H1 (cell line): ENCODE measurements at regions not wholly inside any gene's neighbourhood (a gene's known extent, or its start where the extent isn't known, plus 50 kb on each side); places are given as distances from the start of the nearest gene placed in this dataset.
A peak's percentile ranks its signal among the peaks of the same experiment; 100 is the strongest.

ENCODE experiments used
- CTCF ChIA-PET: fragments of 300-600 bp; sonication (Branson Sonifier 250); formaldehyde crosslinking; loops from one replicate; lab custom pipeline; 2021; ENCODE audit not compliant: partially characterized antibody; lab: Charles Lee
- POLR2A ChIA-PET: fragments of 300-600 bp; sonication (Branson Sonifier 250); formaldehyde crosslinking; loops from one replicate; lab custom pipeline; 2021; ENCODE audit warnings: inconsistent platforms; ENCODE audit not compliant: partially characterized antibody; lab: Charles Lee
- DNase-seq, 2 experiments: peaks; one replicate each; pipeline versions ENCODE4 v3.0.0 to v3.0.0-alpha.2; 2010 to 2022; ENCODE audit warnings: low spot score in 2 of 2, low read depth in 1 of 2, mixed read lengths in 1 of 2
- FAIRE-seq: peaks from 2 replicates; lab custom pipeline; 2011; peaks lifted over from hg19 to GRCh38; lab: Jason Lieb, UNC
- H2AFZ ChIP-seq: 2 replicates; pipeline ENCODE4 v1.8.1; 2012; ENCODE audit warnings: low read length, inconsistent platforms
- H2AK5ac ChIP-seq: 2 replicates; pipeline ENCODE4 v1.6.1; 2013; ENCODE audit warnings: low read depth, low read length
- H2BK120ac ChIP-seq: replicated peaks from 2 replicates; pipeline ENCODE3; 2013; ENCODE audit warnings: low read depth, low read length, inconsistent platforms
- H2BK12ac ChIP-seq: 2 replicates; pipeline ENCODE4 v1.6.1; 2013; ENCODE audit warnings: low read depth, low read length
- H2BK15ac ChIP-seq: 2 replicates; pipeline ENCODE4 v1.6.1; 2013; ENCODE audit warnings: low read length
- H2BK20ac ChIP-seq: 2 replicates; pipeline ENCODE4 v1.6.1; 2013; ENCODE audit warnings: low read length
- H2BK5ac ChIP-seq: 2 replicates; pipeline ENCODE4 v1.6.1; 2013; ENCODE audit warnings: low read depth, low read length
- H3K14ac ChIP-seq: 2 replicates; pipeline ENCODE4 v1.6.1; 2013; ENCODE audit warnings: inconsistent platforms; ENCODE audit not compliant: insufficient read length
- H3K18ac ChIP-seq: 2 replicates; pipeline ENCODE4 v1.6.1; 2013; ENCODE audit warnings: low read length; ENCODE audit errors: extremely low read depth
- H3K23ac ChIP-seq: 2 replicates; pipeline ENCODE4 v1.6.1; 2013; ENCODE audit warnings: inconsistent platforms; ENCODE audit not compliant: insufficient read length
- H3K23me2 ChIP-seq: 2 replicates; pipeline ENCODE4 v1.6.1; 2013; ENCODE audit warnings: low read depth, low read length
- H3K27ac ChIP-seq: 2 replicates; pipeline ENCODE4 v1.6.1; 2011; ENCODE audit warnings: low read depth, low read length, inconsistent platforms
- H3K27me3 ChIP-seq, 4 experiments: replicated peaks in 1 of 4; 1 replicate in 1 of 4; 2 replicates in 3 of 4; pipeline versions ENCODE4 v1.6.1 to v1.8.1; 2011 to 2013; ENCODE audit warnings: low read length in 3 of 4, mild to moderate bottlenecking in 3 of 4, inconsistent platforms in 2 of 4, mixed read lengths in 2 of 4, moderate library complexity in 1 of 4; ENCODE audit not compliant: control insufficient read depth in 3 of 4, insufficient read depth in 3 of 4; ENCODE audit errors: extremely low read depth in 1 of 4
- H3K36me3 ChIP-seq, 4 experiments: 2 replicates each; pipeline versions ENCODE4 v1.6.1 to v1.8.1; 2011 to 2013; ENCODE audit warnings: mild to moderate bottlenecking in 4 of 4, low read length in 3 of 4, moderate library complexity in 2 of 4, control low read depth in 1 of 4, inconsistent platforms in 1 of 4; ENCODE audit not compliant: insufficient read depth in 4 of 4, control insufficient read depth in 2 of 4
- H3K4ac ChIP-seq: replicated peaks from 2 replicates; pipeline ENCODE3; 2013; ENCODE audit warnings: low read length, low read depth, mixed read lengths, inconsistent platforms; ENCODE audit not compliant: insufficient read length
- H3K4me1 ChIP-seq, 4 experiments: replicated peaks in 1 of 4; 1 replicate in 1 of 4; 2 replicates in 3 of 4; pipeline versions ENCODE4 v1.6.1 to v1.8.1; 2011 to 2013; ENCODE audit warnings: low read length in 3 of 4, inconsistent platforms in 2 of 4, mixed read lengths in 1 of 4; ENCODE audit not compliant: insufficient read depth in 4 of 4, control insufficient read depth in 3 of 4
- H3K4me2 ChIP-seq, 2 experiments: 2 replicates each; pipeline versions ENCODE4 v1.6.1 to v1.8.1; 2011 to 2013; ENCODE audit warnings: low read depth in 2 of 2, low read length in 2 of 2, control low read depth in 1 of 2, inconsistent platforms in 1 of 2, mild to moderate bottlenecking in 1 of 2; ENCODE audit not compliant: insufficient read depth in 1 of 2
- H3K4me3 ChIP-seq, 4 experiments: fragments of 200-600, 300-600 bp in 1 of 4; sonication (generic), shearing (Covaris generic), sonication (Bioruptor Twin) in 1 of 4; 2 replicates each; pipeline versions ENCODE4 v1.5.1 to v1.8.1; 2011 to 2016; ENCODE audit warnings: low read length in 4 of 4, low read depth in 3 of 4, control low read depth in 2 of 4, inconsistent platforms in 2 of 4, mild to moderate bottlenecking in 2 of 4, mixed read lengths in 1 of 4, moderate library complexity in 1 of 4; ENCODE audit not compliant: insufficient read depth in 2 of 4; ENCODE audit errors: extremely low read depth in 1 of 4
- H3K56ac ChIP-seq: replicated peaks from 2 replicates; pipeline ENCODE3; 2013; ENCODE audit warnings: low read depth, mild to moderate bottlenecking, mixed read lengths, low read length, inconsistent platforms; ENCODE audit not compliant: insufficient read length
- H3K79me1 ChIP-seq: 2 replicates; pipeline ENCODE4 v1.6.1; 2013; ENCODE audit warnings: low read depth, low read length, control low read depth
- H3K79me2 ChIP-seq, 2 experiments: 2 replicates each; pipeline versions ENCODE4 v1.6.1 to v1.8.1; 2012 to 2013; ENCODE audit warnings: low read length in 2 of 2, mild to moderate bottlenecking in 2 of 2, inconsistent platforms in 1 of 2; ENCODE audit not compliant: insufficient read depth in 2 of 2, control insufficient read depth in 1 of 2
- H3K9ac ChIP-seq, 4 experiments: replicated peaks in 1 of 4; 1 replicate in 1 of 4; 2 replicates in 3 of 4; pipeline versions ENCODE4 v1.6.1 to v1.8.1; 2011 to 2013; ENCODE audit warnings: low read depth in 3 of 4, low read length in 3 of 4, control low read depth in 2 of 4, mild to moderate bottlenecking in 2 of 4, moderate library complexity in 2 of 4, inconsistent platforms in 1 of 4; ENCODE audit errors: extremely low read depth in 1 of 4
- H3K9me3 ChIP-seq, 2 experiments: 2 replicates each; pipeline versions ENCODE4 v1.6.1 to v1.8.1; 2012 to 2013; ENCODE audit warnings: mild to moderate bottlenecking in 2 of 2, moderate library complexity in 2 of 2, control low read depth in 1 of 2, inconsistent platforms in 1 of 2, low read depth in 1 of 2, low read length in 1 of 2, mixed read lengths in 1 of 2; ENCODE audit not compliant: insufficient read depth in 2 of 2
- H4K20me1 ChIP-seq, 2 experiments: replicated peaks in 1 of 2; 2 replicates each; pipeline versions ENCODE3 to v1.8.1; 2011 to 2013; ENCODE audit warnings: inconsistent platforms in 2 of 2, low read length in 2 of 2, mild to moderate bottlenecking in 1 of 2; ENCODE audit not compliant: insufficient read depth in 2 of 2, control insufficient read depth in 1 of 2
- H4K5ac ChIP-seq: 2 replicates; pipeline ENCODE4 v1.6.1; 2013; ENCODE audit warnings: low read length, low read depth, mixed read lengths, inconsistent platforms; ENCODE audit not compliant: insufficient read length
- H4K8ac ChIP-seq: 2 replicates; pipeline ENCODE4 v1.8.0; 2013; ENCODE audit warnings: mild to moderate bottlenecking, moderate library complexity, low read length, inconsistent platforms; ENCODE audit not compliant: insufficient read depth; ENCODE audit errors: extremely low read depth
- H4K91ac ChIP-seq: replicated peaks from 2 replicates; pipeline ENCODE3; 2013; ENCODE audit warnings: low read length, mixed read lengths, inconsistent platforms; ENCODE audit not compliant: insufficient read length
- BACH1 ChIP-seq: IDR thresholded peaks from 2 replicates; pipeline ENCODE4 v1.6.1; 2012; ENCODE audit warnings: low read length, improper control_type of control experiment
- BCL11A ChIP-seq, 2 experiments: IDR thresholded peaks; one replicate each; pipeline ENCODE4 v1.6.1; 2011; ENCODE audit warnings: low read depth in 2 of 2, low read length in 2 of 2, mild to moderate bottlenecking in 2 of 2
- BRCA1 ChIP-seq: IDR thresholded peaks from 2 replicates; pipeline ENCODE4 v1.6.1; 2012; ENCODE audit warnings: low read depth, low read length, improper control_type of control experiment
- CBX5 ChIP-seq: fragments of 300-800, 300-1000 bp; sonication (generic); IDR thresholded peaks from 2 replicates; pipeline ENCODE4 v1.7.1; 2016; ENCODE audit warnings: antibody characterized with exemption, low read length, low read depth
- TAF1 ChIP-seq: IDR thresholded peaks from 2 replicates; pipeline ENCODE4 v1.6.1; 2011; ENCODE audit warnings: mild to moderate bottlenecking, low read depth, low read length
- WGBS, 2 experiments: shearing (Covaris generic) in 1 of 2; methylation state at CpG; one replicate each; pipeline versions ENCODE4 v1.1.6 to v1.1.7; 2013 to 2015; ENCODE audit warnings: low lambda C conversion rate in 2 of 2, mixed read lengths in 2 of 2, inconsistent platforms in 1 of 2, low coverage in 1 of 2, missing lambda C conversion rate in 1 of 2; ENCODE audit not compliant: insufficient replicate concordance in 2 of 2, insufficient coverage in 1 of 2, insufficient read length in 1 of 2; ENCODE audit errors: extremely low coverage in 1 of 2, missing lambda C conversion rate in 1 of 2; 5-methylcytosine and 5-hydroxymethylcytosine counted together

- TF ChIP-seq BCL11A (IDR thresholded peaks at IDR 0.05; ENCODE audit: low read depth in 2 of 2, low read length in 2 of 2), result no peak
- TF ChIP-seq CBX5, result no peak
- no peak for TF ChIP-seq BRCA1
- TF ChIP-seq TAF1, result no peak
- TF ChIP-seq BACH1, result no peak
- Histone ChIP-seq H4K20me1 (no peaks in the 10 kb centered on the region), H3K9me3 (no peaks in the 10 kb centered on the region), H3K27ac (no peak overlapping the region), H4K5ac (no peak overlapping the region), H3K23me2 (no peaks in the 10 kb centered on the region), H3K23ac (no peak overlapping the region), H4K8ac (no peak overlapping the region), H3K4ac (no peak overlapping the region), H3K14ac (no peak overlapping the region), H2AK5ac (no peak overlapping the region), H3K36me3 (no peaks in the 10 kb centered on the region), H3K56ac (no peak overlapping the region), H3K79me2 (no peaks in the 10 kb centered on the region), H3K4me1 (no peaks in the 10 kb centered on the region; a peak in 4 of 7 replicates), H2BK5ac (no peak overlapping the region), H3K4me2 (peak overlapping the region in 1 of 2 experiments; percentile 40; a peak in 1 of 4 replicates), H4K91ac (no peak overlapping the region), H2BK120ac (no peak overlapping the region), H2BK20ac (0 out of 2 replicates have a peak overlapping the region, but pooled peaks have one; percentile 17), H3K18ac (no peak overlapping the region), H2AFZ (no peak overlapping the region), H2BK15ac (no peak overlapping the region), H3K4me3 (no peak overlapping the region), H3K9ac (no peak overlapping the region), H3K79me1 (no peaks in the 10 kb centered on the region), H2BK12ac (no peak overlapping the region), H3K27me3 (no peaks in the 10 kb centered on the region)
- no peak for DNase-seq
- CTCF ChIA-PET, result interaction anchor here (0.8 kb wide), 1 partner anchor 57 kb away, joined by 3 read pairs; no protein-coding TSS in a partner anchor
- WGBS, 2 experiments, result 79% methylated on average over 3 of the region's 3 CpGs; no CpG with 5 or more reads in 1 of the 2 experiments
- POLR2A ChIA-PET, result no interaction called here
- FAIRE-seq, result peak; percentile 19
Observed at GRCh38 chr5:56662893-56663292, 152.5 kb upstream of the MAP3K1 start.
